ENCODE measurements at regions not wholly inside any gene's neighbourhood (a gene's known extent, or its start where the extent isn't known, plus 50 kb on each side); places are given as distances from the start of the nearest gene placed in this dataset.
"Not testable (repeated sequence)": the region's sequence is repeated elsewhere in the genome, so short reads cannot be mapped to it uniquely, and the experiment has no call there.

DNA sequence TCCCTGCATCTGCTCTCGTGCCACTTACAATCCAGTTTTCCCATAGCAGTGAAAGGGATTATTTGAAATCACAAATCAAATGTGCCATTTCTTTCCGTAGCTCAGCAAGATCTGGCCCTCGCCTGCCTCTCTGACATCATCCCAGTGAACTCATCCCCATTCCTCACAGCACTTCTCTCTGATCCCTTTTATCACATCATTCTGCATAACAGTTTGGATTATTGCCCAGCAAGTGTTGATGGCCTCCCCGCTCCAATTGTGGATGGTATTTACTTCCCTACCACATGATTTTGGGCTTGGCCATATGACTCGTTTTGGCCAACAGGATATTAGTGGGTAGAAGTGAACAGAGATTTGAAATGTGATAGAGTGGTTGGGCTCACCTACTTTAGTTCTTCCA lies 185.0 kb downstream of the NPIPA7 start:
- not testable (repeated sequence) for DNase-seq

DNA sequence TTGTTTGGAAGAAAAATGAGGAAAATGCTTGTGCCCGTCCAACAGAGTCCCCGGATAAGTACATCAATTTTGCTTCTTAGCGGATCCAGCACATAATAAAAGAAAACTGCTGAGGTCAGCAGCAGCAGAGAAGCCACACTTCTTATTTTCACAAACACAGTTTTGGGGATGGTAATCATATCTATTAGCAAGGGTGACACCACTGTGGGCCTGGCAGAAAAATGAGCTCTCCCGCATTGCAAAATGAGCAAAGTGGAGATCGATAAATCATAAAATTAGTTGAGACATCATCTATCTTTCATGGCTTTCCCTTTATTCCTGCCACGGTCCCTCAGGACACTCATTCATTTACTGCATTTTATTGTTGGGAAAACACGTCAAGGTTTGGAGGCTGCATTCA lies 186.4 kb downstream of the NPIPA7 start:
- not testable (repeated sequence) for DNase-seq

DNA sequence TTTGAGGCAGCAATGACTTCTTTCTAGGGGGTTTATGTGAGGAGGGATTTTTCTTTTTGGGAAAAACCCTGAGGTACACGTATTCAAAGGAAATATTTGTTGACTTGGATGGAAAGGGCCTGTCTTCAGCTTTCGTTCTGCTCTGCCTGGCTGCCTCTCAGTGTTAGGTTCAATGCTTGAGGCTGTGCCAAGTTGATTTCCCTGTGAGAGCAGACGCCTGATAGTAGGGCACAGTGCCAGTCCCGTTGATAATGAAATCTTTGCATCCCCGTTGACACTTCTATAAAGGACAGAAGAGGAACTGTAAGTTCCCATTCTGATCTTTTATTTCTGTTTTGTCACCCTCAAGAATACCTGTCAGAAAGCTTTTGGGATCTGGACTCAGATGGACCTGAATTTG lies 191.1 kb downstream of the NPIPA7 start:
- not testable (repeated sequence) for DNase-seq

DNA sequence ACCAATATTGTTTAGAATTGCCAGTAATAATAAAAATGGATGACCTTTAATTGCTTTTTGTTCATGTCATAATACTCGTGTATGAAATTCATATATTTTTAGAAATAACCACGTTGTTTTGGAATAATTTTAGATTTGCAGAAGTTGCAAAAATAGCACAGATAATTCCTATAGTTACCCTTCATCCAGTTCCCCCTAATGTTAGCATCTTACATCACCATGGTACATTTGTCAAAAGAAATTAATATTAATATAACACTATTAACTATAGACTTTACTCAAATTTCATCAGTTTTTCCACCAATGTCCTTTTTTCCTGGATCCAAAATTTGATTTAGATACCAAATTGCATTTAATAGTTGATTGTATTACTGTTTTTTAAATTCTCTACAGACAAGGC lies 191.9 kb downstream of the NPIPA7 start:
- not testable (repeated sequence) for DNase-seq

DNA sequence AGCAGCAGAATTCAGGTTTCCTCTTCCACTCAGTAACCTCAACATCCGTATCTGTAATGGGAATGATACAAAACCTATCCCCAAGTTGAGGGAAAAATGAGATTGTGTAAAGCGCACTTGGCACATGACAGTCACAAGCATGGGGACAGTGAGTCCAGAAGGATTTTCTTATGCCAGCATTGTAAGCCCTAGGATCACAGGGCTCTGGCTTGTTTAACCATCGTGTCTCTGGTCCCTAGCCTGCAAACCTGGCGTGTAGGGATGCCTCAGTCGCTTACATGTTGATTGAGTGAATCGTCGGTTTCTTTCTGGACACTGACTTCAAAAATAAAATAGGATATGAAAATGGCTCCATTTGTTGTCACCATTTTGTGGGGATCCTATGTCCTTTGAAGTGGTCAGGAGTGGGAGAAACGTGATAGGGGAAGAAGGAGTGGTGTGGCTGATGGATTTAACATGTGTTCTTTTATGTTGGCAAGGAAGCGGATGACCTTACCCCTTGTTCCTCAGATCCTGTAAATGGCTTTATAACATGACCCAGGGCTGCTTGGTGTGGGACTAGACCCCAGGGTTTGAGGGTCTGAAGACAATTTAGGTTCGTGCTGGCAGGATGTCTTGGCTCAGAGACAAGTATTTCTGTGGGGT lies 193.3 kb downstream of the NPIPA7 start:
- not testable (repeated sequence) for DNase-seq

DNA sequence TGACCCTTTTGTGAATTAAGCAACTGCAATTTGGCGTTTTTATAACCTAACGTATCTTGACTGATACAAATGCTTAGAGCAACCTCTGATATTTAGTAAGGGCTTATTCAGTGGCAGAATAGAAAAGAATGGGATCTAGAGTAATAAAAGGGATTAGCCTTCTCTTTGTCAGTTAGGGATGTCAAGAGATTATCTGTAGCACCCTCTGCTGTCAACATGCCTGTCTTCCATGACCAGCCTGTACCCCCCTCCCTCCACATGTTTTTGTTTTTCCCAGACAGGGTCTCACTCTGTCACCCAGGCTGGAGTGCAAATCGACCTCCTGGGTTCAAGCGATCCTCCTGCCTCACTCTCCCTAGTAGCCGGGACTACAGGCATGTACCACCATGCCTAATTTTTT lies 198.1 kb downstream of the NPIPA7 start:
- not testable (repeated sequence) for DNase-seq

DNA sequence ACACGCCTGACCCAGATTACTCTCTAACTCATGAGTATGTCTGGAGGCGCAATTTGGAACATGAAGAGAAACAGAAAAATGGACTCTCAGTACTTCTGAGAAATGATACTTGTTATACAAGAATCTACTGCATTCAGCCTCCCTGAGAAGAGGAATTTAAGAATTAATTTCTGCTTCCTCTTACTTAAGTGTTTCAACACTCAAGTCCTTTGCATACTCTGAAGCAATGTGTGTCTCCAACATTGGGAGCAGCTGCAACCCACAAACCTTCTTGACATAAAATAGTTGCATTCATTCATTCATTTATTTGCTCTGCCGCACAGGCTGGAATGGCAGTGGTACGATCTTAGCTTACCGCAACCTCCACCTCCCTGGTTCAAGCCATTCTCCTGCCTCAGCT lies 199.8 kb downstream of the NPIPA7 start:
- no peak for DNase-seq

DNA sequence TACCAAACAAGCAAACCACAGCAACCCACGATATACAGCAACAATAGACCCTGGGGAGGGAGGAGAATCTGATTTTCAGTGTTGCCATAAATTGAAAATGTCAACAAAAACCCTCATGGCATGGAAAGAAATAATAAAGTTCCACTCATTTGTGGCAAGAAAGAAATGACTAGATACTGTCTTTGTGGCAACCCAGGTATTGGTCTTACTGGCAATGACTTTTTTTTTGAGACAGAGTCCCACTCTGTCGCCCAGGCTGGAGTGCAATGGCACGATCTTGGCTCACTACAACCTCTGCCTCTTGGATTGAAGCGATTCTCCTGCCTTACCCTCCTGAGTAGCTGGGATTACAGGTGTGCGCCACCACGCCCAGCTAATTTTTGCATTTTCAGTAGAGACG lies 204.0 kb downstream of the NPIPA7 start:
- DNase-seq = not testable (repeated sequence)

DNA sequence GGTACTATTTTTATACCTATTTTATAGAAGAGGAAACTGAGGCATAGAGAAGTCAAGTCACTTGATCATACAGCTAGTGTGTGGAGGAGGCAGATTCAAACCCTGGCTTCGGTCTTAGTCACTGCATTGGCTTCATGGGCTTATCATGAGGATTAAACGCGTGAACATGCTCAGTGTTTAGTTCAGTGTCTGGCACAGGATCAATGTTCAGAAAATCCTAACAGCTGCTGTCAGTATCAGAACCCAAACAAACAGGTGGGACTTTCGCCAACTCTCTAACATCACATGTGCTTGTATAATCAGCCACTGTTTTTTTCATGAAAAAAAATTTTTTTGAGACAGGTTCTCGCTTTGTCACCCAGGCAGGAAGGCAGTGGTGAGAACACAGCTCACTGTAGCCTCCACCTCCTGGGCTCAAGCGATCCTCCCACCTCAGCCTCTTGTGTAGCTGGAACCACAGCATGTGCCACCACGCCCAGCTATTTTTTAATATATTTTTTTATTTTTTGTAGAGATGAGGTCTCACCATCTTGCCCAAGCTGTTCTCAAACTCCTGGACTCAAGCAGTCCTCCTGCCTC lies 207.2 kb downstream of the NPIPA7 start:
- DNase-seq = peak in 1 of 2 experiments; percentile 57

DNA sequence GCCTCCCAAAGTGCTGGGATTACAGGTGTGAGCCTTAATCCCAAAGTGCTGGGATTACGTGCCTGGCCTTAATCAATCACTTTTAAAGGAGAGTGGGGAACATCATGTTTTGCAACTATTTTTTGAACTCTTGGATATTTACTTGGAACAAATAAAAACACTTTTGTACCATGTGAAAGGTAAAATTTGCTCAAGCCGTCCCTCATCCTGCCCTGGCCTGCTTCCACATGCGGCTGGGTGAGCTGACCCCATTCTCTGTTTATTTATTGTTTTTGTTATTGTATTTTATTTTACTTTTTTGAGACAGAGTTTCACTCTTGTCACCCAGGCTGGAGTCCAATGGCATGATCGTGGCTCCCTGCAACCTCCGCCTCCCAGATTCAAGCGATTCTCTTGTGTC lies 208.0 kb downstream of the NPIPA7 start:
- not testable (repeated sequence) for DNase-seq

DNA sequence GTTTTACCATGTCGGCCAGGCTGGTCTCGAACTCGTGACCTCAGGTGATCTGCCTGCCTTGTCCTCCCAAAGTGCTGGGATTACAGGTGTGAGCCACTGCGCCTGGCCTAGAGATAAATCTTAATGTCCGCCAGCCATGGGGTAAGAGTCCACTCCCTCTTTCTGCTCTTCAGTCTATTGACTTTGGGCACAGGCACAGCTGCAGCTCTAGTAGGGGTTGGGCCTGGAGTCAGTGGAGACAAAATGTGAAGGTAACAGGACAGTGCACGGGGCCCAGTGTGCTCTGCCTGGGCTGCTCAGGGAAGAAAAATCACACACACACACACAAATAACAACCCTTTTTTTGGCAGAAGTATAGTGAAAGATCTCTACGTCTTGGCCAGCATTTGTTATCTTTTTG lies 209.5 kb downstream of the NPIPA7 start:
- DNase-seq = not testable (repeated sequence)

DNA sequence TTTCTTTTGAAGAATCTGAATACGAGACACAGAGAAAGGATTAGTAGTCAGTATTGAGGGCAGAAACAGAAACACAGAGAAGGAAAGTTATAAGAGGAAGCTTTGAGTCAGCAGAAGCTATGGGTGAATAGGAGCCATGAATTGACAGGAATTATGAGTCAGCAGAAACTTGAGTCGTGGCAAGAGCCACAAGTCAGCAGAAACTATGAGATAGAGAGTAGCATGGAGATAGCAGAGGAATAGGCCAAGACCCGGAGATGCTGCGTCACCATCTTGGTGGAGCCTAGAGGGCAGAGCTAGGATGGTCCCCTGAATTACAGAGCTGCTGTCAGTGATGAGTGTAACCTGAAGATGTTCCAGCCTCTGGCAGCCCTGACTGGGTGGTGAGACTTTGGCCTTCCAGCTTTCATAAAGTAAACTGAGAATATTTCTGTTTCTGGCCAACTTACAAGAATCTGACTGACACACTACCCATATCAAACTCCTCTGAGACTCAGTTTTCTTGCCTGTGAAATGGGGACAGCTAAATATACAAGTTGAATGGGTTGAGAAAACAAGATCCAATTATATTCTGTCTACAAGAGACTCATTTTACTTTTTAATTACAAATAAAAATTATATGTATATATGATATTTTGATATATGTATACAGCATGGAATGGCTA lies 211.8 kb downstream of the NPIPA7 start:
- not testable (repeated sequence) for DNase-seq

DNA sequence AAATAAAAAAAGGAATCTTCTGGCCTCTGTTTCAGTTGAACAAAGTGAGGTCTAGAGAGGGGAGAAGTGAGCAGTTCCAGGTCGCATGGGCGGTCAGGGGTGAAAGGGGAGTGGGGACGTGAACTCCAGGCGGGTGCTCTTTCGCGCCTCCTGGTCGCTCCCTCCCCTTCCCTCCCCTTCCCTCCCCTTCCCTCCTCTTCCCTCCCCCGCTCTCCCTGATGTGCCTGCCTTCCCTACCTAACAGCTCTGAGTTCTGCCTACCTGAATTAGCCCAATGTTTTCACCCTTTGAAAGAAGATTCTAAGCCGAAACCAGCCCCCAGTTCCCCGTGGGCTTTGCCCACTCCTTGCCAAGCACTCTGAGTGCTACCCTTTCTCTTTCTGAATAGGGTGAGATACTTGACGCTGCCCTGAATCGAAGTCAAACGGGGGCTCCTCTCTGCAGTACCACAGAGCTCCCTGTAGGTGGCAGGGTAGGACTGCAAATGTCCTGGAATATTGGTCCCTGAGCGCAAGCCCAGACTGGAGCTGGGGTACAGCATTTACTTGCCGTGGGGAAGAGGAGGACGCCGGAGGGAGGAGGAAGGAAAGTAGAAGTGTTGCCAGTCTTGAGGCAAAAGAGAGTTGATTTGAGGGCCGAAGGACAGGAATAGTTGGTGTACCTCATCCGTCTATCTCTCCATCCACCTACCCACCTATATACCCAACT lies 214.4 kb downstream of the NPIPA7 start:
- peak in 1 of 2 experiments; percentile 36 for DNase-seq

DNA sequence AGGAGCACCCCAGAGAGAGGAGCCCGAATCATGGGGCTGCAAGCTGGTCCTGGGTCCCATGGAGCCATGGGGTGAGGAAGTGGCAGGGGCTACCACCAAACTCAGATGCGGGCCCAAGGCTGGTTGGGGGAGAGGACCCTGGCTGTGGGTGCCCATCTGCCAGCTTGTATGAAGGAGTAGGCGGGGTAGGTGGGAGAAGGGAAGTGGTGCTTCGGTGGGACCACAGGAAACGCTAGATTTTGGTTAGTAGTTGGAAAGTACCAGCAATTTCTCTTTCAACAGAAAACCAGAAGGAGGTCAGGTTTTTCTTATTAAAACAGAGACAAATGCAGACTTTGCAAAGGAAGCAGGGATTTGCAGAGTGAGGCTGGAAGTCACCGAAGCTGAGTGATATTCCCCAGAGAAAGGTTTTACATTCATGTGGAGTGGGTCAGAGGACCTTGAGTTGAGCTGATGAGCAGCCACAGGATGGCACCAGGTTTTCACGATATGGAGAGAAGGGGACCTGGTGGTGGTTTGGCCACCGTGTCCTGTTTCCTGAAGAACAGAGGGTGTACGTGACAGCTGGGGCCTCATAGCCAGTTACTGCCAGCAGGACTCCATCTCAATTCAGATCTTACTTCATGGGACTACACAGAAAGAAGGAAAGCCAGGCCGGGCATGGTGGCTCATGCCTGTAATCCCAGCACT lies 216.2 kb downstream of the NPIPA7 start:
- not testable (repeated sequence) for DNase-seq

DNA sequence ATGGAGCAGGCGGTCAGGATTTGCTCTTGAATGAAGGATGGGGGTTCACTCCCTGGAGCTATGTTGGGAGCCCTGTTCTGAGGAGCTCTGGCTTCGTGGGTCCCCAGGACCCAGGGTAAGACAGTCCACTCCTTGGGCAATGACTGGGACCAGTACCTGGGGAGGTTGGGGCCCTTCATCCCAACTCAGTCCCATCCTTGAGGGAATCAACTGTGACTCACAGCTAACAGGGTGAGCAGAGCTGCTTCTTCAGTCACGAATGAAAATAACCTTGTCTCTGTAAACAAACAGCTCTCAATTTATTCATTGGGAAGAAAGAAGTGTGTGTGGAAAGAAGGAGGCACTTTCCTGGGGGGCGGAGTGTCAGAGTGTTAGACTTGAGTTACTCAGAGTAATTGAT lies 222.3 kb downstream of the NPIPA7 start:
- not testable (repeated sequence) for DNase-seq

DNA sequence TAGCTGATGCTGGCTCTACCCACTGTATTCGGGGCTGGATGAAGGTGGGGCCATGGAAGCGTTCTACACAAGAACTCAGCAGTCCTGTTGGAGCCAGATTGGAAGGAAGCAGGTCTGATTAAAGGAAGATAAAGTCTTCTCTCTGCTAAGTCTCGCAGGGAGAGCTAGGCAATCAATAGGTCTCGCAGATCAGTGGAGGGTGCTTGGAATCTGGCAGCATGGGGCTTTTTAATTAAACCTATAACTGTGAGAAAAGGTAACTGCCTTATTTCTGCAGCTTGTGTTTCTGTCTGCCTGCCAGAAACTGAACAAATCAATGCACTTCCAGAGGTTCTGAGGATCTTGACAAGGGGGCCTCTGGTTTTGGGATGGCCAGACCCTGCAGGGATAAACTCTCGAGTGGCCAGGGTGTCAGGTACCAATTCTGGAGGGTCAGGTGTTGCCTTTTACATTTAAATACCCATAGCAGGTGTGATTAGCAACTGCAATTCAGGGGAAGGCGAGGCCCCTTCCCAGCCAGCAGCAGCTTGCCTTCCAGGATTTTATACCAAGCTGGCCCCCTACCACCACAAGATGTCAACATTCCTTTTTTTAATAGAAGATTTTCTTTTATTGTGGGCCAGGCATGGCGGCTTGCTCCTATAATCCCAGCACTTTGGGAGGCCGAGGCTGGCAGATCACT lies 228.6 kb downstream of the NPIPA7 start:
- DNase-seq = not testable (repeated sequence)

DNA sequence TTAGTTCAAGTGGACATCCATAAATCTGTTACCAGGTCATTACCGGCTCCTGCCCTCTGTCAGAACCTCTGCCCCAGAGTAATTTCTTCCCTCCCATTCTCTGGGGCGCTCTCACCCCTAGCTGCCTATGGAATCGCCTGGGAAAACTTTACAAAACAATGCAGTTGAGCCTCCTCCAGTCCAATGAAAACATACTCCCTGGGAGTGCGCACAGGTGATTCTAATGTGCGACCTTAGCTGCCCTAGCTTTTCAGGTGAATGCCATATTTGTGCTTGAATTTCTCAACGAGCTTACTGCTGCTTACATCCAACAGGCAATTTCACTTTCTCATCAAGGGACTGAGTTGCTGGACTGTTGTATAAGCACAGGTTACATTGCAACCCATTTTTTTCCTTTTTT lies 230.7 kb downstream of the NPIPA7 start:
- not testable (repeated sequence) for DNase-seq

DNA sequence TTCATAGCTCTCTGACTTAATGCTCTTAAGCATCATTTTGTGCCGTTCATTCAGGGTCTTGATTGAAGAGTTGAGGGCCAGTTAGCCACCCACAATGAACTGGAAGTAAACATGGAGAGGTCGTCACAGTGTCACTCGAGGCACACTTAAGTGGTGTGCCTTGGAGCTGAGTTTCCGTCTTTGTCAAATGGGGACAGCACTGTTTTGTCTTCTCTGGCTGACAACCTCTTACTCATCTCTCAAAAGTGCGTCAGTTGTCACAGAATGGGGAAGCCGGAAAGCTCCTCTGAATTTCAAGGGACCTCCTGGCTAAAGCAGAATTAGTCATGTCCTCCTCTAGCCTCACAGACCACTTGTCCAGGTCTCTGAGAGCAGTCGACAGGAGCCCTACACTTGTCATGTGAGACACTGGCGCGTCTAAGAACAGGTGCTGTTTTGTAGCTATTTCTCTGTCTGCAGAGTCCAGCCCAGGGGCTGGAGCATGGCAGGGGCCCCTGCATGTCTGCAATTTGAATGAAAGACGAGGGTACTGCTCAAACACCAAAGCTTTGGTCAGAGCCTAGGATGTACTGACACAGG lies 231.5 kb downstream of the NPIPA7 start:
- DNase-seq = not testable (repeated sequence)

DNA sequence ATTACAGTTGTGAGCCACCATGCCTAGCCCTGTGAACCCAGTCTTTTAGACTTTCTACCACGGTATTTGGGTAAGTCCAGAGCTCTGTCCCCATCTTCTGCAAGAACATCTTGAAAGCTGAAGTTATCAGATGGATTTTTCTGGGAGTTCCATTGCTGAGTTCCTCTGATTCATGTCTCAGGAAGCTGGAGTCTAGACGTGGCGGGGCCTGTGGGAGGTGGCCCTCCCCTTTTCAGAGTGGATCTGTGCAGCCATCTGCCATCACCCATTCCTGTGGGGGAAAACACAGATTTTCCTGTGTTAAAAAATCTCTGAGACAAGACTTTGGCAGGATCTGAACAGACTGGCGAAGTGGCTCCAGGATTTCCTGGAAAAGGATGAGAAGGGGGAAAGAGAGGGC lies 234.3 kb downstream of the NPIPA7 start:
- DNase-seq = not testable (repeated sequence)

DNA sequence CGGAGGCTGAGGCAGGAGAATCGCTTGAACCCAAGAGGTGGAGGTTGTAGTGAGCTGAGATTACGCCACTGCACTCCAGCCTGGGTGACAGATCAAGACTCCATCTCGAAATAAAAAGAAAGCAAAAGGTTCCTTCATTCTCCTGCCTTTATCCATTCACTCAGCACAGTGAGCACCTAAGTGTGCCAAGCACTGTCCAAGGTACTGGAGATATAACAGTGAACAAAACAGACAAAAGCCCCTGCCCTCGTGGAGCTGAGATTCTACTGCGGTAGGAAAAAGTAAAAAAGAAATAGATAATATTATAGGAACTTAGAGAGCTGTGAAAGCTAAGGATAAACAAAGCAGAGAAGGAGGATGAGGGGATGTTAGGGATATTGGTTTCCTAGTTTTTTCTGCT lies 235.5 kb downstream of the NPIPA7 start:
- not testable (repeated sequence) for DNase-seq

DNA sequence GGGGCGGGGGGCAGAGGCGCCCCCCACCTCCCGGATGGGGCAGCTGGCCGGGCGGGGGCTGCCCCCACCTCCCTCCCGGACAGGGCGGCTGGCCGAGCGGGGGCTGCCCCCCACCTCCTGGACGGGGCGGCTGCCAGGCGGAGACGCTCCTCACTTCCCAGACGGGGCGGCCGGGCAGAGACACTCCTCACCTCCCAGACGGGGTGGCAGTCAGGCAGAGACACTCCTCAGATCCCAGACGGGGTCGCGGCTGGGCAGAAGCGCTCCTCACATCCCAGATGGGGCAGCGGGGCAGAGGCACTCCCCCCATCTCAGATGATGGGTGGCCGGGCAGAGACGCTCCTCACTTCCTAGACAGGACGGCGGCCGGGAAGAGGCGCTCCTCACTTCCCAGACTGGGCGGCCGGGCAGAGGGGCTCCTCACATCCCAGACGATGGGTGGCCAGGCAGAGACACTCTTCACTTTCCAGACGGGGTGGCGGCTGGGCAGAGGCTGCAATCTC lies 240.1 kb downstream of the NPIPA7 start:
- not testable (repeated sequence) for DNase-seq

DNA sequence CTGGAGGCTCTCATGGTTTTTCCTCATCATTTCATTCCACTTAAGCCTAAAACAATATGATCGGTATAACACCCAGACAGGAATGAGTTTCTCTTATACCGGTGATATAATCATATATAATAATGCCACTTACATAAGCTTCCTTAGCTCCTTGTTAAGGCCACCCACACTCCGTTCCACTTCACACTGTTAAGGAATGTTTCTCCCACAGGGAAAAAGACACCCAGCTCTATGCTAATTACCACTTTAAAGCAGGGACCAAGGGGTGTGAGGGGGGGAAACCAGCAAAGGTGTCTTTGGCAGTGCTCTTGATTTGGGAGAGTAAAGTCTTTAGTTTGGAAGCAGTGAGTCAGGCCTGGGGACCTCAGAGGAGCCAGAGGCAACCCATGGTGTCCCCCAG lies 245.4 kb downstream of the NPIPA7 start:
- not testable (repeated sequence) for DNase-seq
